ENCODE measurements at regions not wholly inside any gene's neighbourhood (a gene's known extent, or its start where the extent isn't known, plus 50 kb on each side); places are given as distances from the start of the nearest gene placed in this dataset.

DNA sequence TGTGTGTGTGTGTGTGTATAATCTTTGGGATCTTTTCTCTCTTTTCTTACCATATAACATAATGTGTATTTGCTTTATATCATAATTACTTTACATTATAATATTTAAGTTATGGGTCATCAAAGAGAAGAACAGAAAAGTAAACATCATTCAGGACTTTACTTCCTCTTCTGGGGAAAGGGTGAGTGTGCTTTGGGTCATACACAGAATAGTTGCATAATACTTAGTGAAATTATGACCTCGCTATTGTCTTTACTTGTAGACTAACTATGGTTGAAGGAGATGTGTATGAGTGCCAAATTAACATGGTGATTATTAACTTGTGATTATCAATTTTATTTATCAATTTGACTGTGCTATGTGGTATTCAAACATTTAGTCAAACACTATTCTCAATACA lies 1086.9 kb downstream of the DIPK2A start:
- no peak overlapping the region for H3K27ac ChIP-seq (ENCODE audit: low read depth, low read length)
- no peak overlapping the region for H3K27ac Mint-ChIP-seq (ENCODE audit: unreplicated experiment)
- peaks cover 14% of the 10 kb centered on the region for H3K9me3 Mint-ChIP-seq (ENCODE audit: unreplicated experiment)
- TF ChIP-seq, protein P1, sequence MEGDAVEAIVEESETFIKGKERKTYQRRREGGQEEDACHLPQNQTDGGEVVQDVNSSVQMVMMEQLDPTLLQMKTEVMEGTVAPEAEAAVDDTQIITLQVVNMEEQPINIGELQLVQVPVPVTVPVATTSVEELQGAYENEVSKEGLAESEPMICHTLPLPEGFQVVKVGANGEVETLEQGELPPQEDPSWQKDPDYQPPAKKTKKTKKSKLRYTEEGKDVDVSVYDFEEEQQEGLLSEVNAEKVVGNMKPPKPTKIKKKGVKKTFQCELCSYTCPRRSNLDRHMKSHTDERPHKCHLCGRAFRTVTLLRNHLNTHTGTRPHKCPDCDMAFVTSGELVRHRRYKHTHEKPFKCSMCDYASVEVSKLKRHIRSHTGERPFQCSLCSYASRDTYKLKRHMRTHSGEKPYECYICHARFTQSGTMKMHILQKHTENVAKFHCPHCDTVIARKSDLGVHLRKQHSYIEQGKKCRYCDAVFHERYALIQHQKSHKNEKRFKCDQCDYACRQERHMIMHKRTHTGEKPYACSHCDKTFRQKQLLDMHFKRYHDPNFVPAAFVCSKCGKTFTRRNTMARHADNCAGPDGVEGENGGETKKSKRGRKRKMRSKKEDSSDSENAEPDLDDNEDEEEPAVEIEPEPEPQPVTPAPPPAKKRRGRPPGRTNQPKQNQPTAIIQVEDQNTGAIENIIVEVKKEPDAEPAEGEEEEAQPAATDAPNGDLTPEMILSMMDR (IDR thresholded peaks at IDR 0.05; ENCODE audit: insufficient read depth, low read depth, low read length): no peak
- no peak for TF ChIP-seq EZH2 (IDR thresholded peaks at IDR 0.05; ENCODE audit: insufficient read depth, low read length)
- no peak overlapping the region for H3K4me2 ChIP-seq (ENCODE audit: low read length)
- DNase-seq (ENCODE audit: low read depth) (no peak), FAIRE-seq (no peak)
- H3K9me3 ChIP-seq (ENCODE audit: insufficient read depth, low read depth, low read length): no peaks in the 10 kb centered on the region
- H4K20me1 ChIP-seq (ENCODE audit: insufficient read depth, low read length): no peaks in the 10 kb centered on the region
- H3K4me1 ChIP-seq (ENCODE audit: insufficient read depth, low read length): no peaks in the 10 kb centered on the region
- H3K36me3 ChIP-seq (ENCODE audit: insufficient read depth, low read length): no peaks in the 10 kb centered on the region
- H3K9ac ChIP-seq (ENCODE audit: low read length): no peak overlapping the region
- no peaks in the 10 kb centered on the region for H3K4me1 Mint-ChIP-seq (ENCODE audit: low read depth, unreplicated experiment)
- H3K79me2 ChIP-seq (ENCODE audit: insufficient read depth, low read length): no peaks in the 10 kb centered on the region
- no peaks in the 10 kb centered on the region for H3K27me3 Mint-ChIP-seq (ENCODE audit: low read depth, unreplicated experiment)
- H3K36me3 Mint-ChIP-seq (ENCODE audit: low read depth, unreplicated experiment): peaks cover 3% of the 10 kb centered on the region
- H3K27me3 ChIP-seq (ENCODE audit: insufficient read depth, low read length): no peaks in the 10 kb centered on the region
- H3K4me3 Mint-ChIP-seq (ENCODE audit: unreplicated experiment): no peak overlapping the region
- H3K4me3 ChIP-seq (ENCODE audit: insufficient read depth, low read depth, low read length): no peak overlapping the region
- no peak overlapping the region for H2AFZ ChIP-seq (ENCODE audit: low read depth, low read length)

DNA sequence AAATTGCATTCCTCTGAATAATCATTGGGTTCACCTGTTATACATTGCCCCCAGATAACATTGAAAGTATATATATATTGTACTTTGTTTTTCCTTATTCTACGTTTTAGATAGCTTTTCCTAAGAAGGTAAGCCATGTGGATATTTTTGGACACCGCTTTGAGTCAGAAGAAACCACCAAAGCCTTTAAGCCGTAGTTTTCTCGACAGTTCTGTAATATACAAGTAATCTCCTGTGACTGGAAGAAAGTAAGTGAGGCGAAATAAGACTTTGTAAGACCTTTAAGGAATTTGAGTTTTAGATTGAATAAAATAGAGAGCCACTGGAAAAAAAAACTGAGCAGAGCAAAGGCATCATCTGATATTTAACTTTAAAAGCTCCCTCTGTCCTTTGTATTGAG lies 1092.0 kb downstream of the DIPK2A start:
- Histone ChIP-seq H3K27me3 (ENCODE audit: insufficient read depth, low read length) (no peaks in the 10 kb centered on the region), H2AFZ (ENCODE audit: low read depth, low read length) (no peak overlapping the region), H3K4me1 (ENCODE audit: insufficient read depth, low read length) (no peaks in the 10 kb centered on the region), H3K4me3 (ENCODE audit: insufficient read depth, low read depth, low read length) (no peak overlapping the region), H3K36me3 (ENCODE audit: insufficient read depth, low read length) (no peaks in the 10 kb centered on the region), H3K79me2 (ENCODE audit: insufficient read depth, low read length) (no peaks in the 10 kb centered on the region), H4K20me1 (ENCODE audit: insufficient read depth, low read length) (no peaks in the 10 kb centered on the region), H3K4me2 (ENCODE audit: low read length) (no peak overlapping the region), H3K27ac (ENCODE audit: low read depth, low read length) (no peak overlapping the region), H3K9ac (ENCODE audit: low read length) (no peak overlapping the region), H3K9me3 (ENCODE audit: insufficient read depth, low read depth, low read length) (no peaks in the 10 kb centered on the region)
- Mint-ChIP-seq H3K4me3 (ENCODE audit: unreplicated experiment) (no peak overlapping the region), H3K27ac (ENCODE audit: unreplicated experiment) (no peak overlapping the region), H3K27me3 (ENCODE audit: low read depth, unreplicated experiment) (no peaks in the 10 kb centered on the region), H3K9me3 (ENCODE audit: unreplicated experiment) (peaks cover 14% of the 10 kb centered on the region), H3K36me3 (ENCODE audit: low read depth, unreplicated experiment) (peaks cover 3% of the 10 kb centered on the region), H3K4me1 (ENCODE audit: low read depth, unreplicated experiment) (no peaks in the 10 kb centered on the region)
- DNase-seq (ENCODE audit: low read depth) (no peak), FAIRE-seq (no peak)
- TF ChIP-seq, protein P1 (IDR thresholded peaks at IDR 0.05; ENCODE audit: insufficient read depth, low read depth, low read length): no peak
- no peak for TF ChIP-seq EZH2 (IDR thresholded peaks at IDR 0.05; ENCODE audit: insufficient read depth, low read length)

DNA sequence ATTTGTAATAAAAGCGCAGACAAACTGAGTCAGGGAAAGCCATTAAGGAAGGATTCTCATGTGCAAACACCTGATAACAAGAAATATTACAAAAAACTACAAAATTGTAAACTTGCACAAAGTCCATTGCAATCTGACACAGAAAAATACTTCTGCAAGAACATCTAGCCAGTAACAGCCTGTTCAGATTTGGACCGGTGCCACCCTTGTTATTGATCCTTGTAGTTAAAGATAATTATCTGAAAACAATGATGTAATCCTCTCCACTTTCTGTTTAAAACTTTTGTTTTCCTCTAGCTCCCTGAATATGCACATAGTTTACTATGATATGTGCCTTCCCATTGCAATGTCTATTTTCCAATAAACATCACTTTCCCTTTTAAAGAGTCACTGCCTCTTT lies 1090.2 kb downstream of the PLOD2 start:
- H3K27me3 ChIP-seq (ENCODE audit: insufficient read depth, low read length): no peaks in the 10 kb centered on the region
- H3K27ac ChIP-seq (ENCODE audit: low read depth, low read length): no peak overlapping the region
- DNase-seq (ENCODE audit: low read depth): no peak
- no peaks in the 10 kb centered on the region for H4K20me1 ChIP-seq (ENCODE audit: insufficient read depth, low read length)
- no peaks in the 10 kb centered on the region for H3K4me1 ChIP-seq (ENCODE audit: insufficient read depth, low read length)
- FAIRE-seq: no peak
- peaks cover 2% of the 10 kb centered on the region for H3K9me3 Mint-ChIP-seq (ENCODE audit: unreplicated experiment)
- H3K4me1 Mint-ChIP-seq (ENCODE audit: low read depth, unreplicated experiment): no peaks in the 10 kb centered on the region
- no peak overlapping the region for H3K27ac Mint-ChIP-seq (ENCODE audit: unreplicated experiment)
- H3K4me3 ChIP-seq (ENCODE audit: insufficient read depth, low read depth, low read length): no peak overlapping the region
- H3K9ac ChIP-seq (ENCODE audit: low read length): no peak overlapping the region
- no peak overlapping the region for H3K4me3 Mint-ChIP-seq (ENCODE audit: unreplicated experiment)
- TF ChIP-seq, protein P1 (IDR thresholded peaks at IDR 0.05; ENCODE audit: insufficient read depth, low read depth, low read length): no peak
- TF ChIP-seq EZH2 (IDR thresholded peaks at IDR 0.05; ENCODE audit: insufficient read depth, low read length): no peak
- H3K4me2 ChIP-seq (ENCODE audit: low read length): no peak overlapping the region
- no peak overlapping the region for H2AFZ ChIP-seq (ENCODE audit: low read depth, low read length)
- H3K79me2 ChIP-seq (ENCODE audit: insufficient read depth, low read length): no peaks in the 10 kb centered on the region
- H3K9me3 ChIP-seq (ENCODE audit: insufficient read depth, low read depth, low read length): no peaks in the 10 kb centered on the region
- H3K36me3 Mint-ChIP-seq (ENCODE audit: low read depth, unreplicated experiment): no peaks in the 10 kb centered on the region
- H3K36me3 ChIP-seq (ENCODE audit: insufficient read depth, low read length): no peaks in the 10 kb centered on the region
- H3K27me3 Mint-ChIP-seq (ENCODE audit: low read depth, unreplicated experiment): no peaks in the 10 kb centered on the region

Data from astrocyte (in vitro differentiated cells and primary cell).